MV-4-11 (cell line): ENCODE measurements at regions not wholly inside any gene's neighbourhood (a gene's known extent, or its start where the extent isn't known, plus 50 kb on each side); places are given as distances from the start of the nearest gene placed in this dataset.

Source experiments
- DNase-seq: peaks from one replicate; lab custom pipeline; 2025; lab: John Stamatoyannopoulos, UW

DNA sequence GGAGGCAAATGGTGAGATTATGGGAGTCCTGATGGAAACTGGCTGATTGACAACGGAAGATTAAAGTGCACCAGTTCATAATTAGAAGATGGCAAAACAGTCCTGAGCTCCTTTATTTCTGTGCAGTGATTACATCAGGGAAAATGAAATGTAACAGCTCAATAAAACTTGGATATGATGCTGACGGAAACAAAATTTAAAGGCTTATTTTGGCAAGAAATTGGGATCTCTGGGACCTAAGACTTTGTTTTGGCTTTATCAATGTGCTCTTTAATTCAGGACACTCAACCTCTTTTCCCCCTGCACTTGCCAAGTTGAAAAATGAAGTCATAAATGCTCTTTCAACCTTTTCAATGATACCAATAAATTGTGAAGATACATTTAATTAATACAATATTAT, 226.8 kb downstream of the C6orf118 start:
- DNase-seq: no peak

DNA sequence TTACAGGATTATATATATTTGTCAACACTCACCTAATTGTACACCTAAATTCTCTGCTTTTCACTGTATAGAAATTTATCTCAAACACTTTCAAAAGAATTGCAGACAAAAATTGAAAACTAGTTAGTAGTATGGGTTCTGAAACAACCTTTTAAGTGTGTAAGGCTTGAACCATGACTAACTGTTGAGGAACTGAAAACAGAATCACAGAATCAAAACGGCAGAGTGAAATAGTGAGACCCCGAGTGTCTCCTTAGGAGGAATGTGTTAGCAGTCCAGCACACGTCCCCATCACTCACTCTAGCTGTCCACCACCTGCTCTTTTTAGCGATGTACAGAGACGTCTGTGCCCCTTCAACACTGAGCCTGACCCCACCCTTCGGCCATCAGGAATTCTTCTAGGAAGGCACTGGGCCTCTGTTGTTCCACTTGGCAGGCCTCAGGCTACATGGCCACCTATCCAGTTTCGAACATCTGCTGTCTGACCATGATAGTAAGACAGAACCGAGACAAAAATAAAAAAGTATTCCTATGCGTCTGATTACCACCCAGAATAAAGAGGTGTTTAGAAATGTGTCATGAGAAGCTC, 227.4 kb downstream of the C6orf118 start:
- no peak for DNase-seq

DNA sequence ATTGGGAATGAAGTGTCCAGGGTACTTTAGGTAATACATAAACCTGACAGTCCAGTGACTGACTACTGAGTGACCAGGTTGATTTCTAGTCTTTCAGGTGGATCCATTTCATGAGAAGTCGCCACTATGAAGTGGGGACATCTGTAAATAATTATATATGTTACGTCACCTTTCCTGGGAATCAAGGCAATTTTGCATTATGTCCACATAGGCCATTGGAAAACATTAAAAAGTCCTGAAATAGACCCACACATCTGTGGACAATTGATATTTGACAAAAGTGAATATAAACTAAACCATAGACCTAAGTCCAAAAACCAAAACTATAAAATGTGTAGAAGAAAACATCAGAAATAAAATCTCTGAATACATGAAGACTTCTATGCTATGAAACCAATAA, 231.5 kb downstream of the C6orf118 start:
- DNase-seq: no peak

DNA sequence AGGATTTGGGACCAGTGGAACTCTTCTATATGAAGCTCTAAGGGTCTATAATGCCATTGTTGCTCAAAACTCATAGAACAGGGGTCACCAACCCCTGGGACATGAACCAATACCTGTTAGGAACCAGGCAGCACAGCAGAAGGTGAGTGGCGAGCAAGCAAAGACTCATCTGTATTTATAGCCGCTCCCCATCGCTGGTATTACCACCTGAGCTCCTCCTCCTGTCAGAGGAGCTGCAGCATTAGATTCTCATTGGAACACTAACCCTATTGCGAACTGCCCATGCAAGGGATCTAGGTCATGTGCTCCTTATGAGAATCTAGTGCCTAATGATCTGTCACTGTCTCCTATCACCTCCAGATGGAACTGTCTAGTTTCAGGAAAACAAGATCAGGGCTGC, 237.5 kb downstream of the C6orf118 start:
- no peak for DNase-seq

DNA sequence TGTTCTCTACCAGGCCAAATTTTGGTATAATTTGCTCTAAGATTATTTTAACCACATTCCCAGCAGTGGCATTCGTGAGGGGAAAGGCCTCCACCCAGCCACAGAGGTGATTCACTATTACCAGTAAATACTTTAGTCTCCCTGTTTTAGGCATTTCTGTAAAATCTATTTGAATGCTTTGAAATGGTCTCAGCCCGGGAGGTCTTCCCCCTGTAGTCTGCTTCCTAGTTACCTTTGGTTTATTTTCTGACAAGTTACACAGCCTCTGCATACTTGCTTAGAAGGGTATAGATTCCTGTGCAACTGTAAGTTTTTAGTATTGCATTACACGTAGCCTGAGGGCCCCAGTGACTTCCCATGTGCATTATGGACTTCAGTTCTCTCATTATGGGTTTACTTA, 248.7 kb downstream of the C6orf118 start:
- no peak for DNase-seq

DNA sequence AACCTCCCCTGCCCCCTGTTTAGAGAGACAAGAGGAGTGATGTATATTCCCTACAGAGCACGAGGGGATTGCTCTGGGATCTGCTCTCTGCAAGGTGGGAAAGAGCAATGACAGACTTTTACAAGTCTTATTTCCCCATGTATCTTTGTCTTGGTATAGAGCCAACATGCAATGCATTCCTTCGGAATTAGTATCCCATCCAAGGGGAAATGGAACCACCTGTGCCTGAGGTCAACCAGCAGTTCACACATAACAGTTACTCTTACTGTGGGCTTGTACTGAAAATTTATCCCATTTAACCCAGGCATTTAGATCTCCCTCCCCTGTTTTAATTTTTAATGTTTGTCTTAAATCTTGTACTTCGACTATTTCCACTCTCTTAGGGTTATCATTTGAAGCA, 250.4 kb downstream of the C6orf118 start:
- DNase-seq: no peak

- DNase-seq: no peak
These were observed 253.1 kb downstream of the C6orf118 start for GRCh38 chr6:165056292-165056691.

- peak; percentile 45 for DNase-seq
These were observed 254.2 kb downstream of the C6orf118 start for GRCh38 chr6:165055231-165055630.

DNA sequence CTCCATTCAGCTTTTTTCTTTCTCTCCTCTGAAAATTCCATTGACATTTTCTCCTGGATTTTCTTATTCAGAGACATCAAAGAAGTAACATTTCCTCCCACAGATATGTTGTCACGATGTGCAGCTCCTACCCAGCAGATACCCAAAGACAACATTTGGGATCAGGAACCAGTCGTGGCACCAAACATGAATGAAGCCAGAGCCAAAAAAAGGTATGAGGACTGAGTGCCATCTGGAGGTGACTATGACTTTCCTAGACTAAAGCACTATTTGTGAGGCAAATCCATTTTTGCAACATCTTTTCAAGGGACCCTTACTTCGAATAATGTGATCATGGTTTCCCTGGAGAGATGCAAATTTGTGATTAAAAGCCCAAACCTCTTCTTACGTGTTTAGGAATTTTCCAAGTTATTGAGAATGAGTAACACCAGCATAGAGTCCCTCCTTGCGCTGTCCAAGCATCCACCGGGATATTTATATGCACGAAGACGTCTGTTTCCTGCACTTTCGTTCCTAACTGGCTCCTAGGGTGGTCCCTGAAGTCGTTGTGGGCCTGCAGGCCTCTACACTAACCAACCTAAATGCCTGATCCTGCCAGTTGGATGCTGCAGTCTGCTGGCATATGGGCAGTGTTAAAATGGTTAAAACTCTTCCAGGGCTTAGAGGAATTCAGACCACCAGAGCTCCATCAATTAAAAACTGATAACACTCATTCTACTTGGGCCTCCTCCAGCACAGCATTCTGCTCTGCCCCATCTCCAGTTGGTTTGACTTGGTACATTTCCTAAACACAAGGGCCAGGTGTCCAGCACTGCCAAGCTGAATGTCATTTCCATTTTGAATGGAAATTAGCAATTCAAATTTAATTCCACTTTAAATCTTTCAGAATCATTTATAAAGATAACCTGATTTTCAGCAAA, 256.6 kb downstream of the C6orf118 start:
- DNase-seq: no peak

DNA sequence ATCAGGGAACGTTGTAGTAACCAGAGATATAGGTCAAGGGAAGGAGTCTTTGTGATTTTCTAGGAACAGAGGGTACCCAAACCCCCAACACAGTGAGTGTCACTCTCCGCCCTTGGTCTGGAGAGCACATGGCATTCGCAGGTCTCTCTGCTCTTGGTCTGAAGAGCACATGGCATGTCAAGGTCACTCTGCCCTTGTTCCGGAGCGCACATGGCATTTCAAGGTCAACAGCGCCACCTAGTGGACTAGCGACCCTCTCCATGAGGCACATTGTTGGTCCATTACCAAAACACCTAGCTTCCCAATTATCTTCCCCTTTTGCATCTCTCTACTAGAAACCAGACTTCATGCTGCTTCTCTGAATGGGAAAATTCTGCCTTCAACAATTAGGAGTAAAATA, 260.0 kb downstream of the C6orf118 start:
- peak; percentile 16 for DNase-seq

DNA sequence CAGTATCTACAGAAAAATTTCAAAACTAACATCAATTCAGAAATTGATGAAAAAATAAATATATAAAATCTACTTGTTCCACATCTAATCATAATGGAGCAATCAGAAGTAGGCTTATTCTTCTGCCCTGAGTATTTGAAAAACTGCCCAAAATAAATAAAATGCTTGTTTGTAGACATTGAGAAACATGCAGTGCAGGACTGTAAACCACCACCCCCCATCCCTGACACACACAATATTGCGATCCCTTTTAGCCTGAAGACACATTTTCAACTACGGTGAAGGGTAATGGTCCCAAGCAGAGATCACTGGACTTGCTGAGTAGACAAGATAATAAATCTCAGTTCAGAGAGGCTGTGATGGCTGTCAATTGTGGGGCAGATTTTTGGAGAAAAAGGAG, 261.5 kb downstream of the C6orf118 start:
- no peak for DNase-seq

GRCh38 chr6:165045631-165046030, 263.8 kb downstream of the C6orf118 start:
- no peak for DNase-seq

DNA sequence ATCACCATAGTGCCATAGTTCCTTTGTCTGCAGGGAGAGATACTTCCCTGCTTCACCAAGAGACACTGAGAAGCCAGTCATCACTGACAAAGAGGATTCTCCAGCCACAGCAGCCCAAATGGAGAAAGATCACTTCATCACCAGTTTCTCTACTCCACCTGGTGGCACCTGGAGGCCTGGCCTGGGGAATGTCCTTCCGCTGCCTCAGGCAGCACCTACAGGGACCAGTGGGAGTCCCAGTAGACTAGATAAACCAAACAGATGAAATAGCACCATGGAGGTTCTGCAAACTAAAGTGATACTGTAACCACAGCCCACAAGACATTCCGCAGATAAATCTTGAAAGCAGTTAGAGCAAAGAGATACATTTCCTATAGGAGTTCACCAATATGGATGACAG, 266.5 kb downstream of the C6orf118 start:
- DNase-seq: peak; percentile 21

DNA sequence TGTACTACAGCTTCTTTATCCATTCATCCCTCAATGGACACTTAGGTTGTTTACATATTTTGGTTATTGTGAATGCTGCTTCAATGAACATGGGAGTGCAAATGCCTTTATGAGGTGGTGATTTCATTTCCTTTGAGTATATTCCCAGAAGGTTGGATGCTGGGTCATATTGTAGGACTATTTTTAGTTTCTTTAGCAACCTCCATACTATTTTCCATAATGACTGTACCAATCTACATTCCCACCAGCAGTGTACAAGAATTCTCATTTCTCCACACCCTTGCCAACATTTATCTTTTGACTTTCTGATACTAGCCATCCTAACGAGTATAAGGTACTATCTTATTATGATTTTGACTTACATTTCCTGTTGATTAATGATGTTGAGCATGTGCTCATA, 269.0 kb downstream of the C6orf118 start:
- DNase-seq: no peak

- DNase-seq: no peak
These were observed 275.1 kb downstream of the C6orf118 start for GRCh38 chr6:165034271-165034741.

GRCh38 chr6:165031502-165031901, 277.9 kb downstream of the C6orf118 start:
- DNase-seq: no peak

DNA sequence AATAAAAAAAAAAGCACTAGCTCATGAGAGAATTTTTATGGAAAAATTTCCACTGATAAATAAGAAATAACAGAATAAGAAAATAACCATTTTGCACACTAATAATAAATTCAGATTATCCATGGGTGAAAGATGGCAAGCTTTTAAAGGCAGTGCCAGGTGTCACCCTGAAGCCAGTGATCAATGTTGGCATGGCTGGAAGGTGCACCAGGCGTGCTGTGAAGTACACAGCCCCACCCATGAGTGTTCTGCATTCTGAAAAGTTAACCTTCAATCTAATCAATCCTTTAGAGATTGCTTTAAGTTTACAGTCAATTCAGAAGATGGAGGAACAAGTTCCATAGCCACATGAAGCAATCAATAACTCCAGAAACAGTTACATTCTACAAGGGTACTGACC, 284.4 kb downstream of the C6orf118 start:
- no peak for DNase-seq

DNA sequence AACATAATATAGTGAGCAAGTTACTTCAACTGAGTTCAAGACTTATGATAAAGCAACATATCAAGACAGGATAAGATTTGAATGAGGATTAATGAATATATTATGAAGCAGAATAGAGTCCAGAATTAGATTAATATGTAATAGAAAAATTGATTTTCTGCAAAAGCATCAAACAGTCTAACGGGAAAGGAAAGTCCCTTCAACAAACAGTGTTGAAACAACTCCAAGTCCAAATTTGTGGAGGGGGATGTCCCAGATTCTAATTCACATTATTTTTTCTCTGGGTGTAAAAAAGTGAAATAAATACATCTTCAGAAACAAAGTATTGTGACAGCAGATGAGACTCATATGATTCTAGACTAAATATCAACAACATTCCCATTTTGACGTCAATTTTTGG, 289.7 kb downstream of the C6orf118 start:
- no peak for DNase-seq

GRCh38 chr6:165015676-165016075, 293.7 kb downstream of the C6orf118 start:
- DNase-seq: no peak

GRCh38 chr6:165013701-165014100, 295.7 kb downstream of the C6orf118 start:
- DNase-seq: no peak

- no peak for DNase-seq
These were observed 297.2 kb downstream of the C6orf118 start for GRCh38 chr6:165012183-165012582.

- no peak for DNase-seq
These were observed 298.6 kb downstream of the C6orf118 start for GRCh38 chr6:165010556-165011535.
